DMS 273 treated with DMSO at 0.1 percent for 48 hours (cell line): ENCODE measurements at regions not wholly inside any gene's neighbourhood (a gene's known extent, or its start where the extent isn't known, plus 50 kb on each side); places are given as distances from the start of the nearest gene placed in this dataset.

Experiments used
- DNase-seq: peaks from one replicate; lab custom pipeline; 2025; lab: John Stamatoyannopoulos, UW

GRCh38 chr7:40935435-40935834 is 767.5 kb downstream of the INHBA start:
- no peak for DNase-seq

- no peak for DNase-seq
Measured at GRCh38 chr7:40923626-40924025, 779.3 kb downstream of the INHBA start.

- no peak for DNase-seq
Measured at GRCh38 chr7:40922316-40922670, 780.6 kb downstream of the INHBA start.

- DNase-seq: no peak
Measured at GRCh38 chr7:40921589-40922315, 781.1 kb downstream of the INHBA start.

GRCh38 chr7:40918701-40919271 is 784.0 kb downstream of the SUGCT start:
- DNase-seq: no peak

- DNase-seq: no peak
Measured at GRCh38 chr7:40916813-40917212, 782.0 kb downstream of the SUGCT start.

GRCh38 chr7:40915071-40915470 is 780.3 kb downstream of the SUGCT start:
- no peak for DNase-seq
